ENCODE measurements at regions not wholly inside any gene's neighbourhood (a gene's known extent, or its start where the extent isn't known, plus 50 kb on each side); places are given as distances from the start of the nearest gene placed in this dataset.

DNA sequence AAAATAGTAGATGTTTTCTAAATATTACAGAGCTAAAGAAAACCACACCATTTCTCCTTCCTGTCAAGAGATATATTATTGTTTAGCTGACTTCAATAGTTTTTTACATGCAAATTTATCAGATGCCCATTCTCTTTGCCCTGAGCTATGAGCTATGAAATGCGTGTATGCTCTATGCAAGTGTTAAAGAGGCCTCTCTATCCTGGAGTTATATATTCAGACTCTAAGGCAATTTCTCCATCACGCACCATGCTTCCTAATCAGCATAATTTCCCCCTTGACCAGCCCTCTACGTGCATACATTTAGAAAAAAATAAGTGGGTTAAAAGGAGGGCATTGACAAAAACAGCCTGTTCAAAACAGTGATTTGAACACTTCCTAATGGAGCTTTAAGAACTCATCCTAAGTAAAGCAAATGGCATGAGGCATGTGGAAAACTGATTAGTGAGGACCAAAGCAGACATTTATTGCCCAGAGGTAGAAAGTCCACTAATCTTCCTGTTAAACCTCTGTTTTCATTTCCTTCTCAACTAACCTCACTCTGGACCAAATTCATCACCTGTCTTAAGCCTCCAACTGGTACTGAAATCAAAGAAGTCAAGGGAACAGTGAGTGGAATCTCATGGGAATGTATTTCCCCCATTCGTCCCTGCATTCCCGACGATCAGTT lies 565.8 kb upstream of the PKN2 start:
- TF ChIP-seq EP300 (IDR thresholded peaks at IDR 0.05) (no peak), POLR2A (IDR thresholded peaks at IDR 0.05) (no peak), CTCF (IDR thresholded peaks at IDR 0.05) (no peak), POLR2AphosphoS5 (IDR thresholded peaks at IDR 0.05) (no peak)
- WGBS, 2 donors (ENCODE audit: low coverage in 1 of 2) = 64 to 86% methylated on average over 5 to 6 of the region's 6 CpGs
- no peak for ATAC-seq

GRCh38 chr1:88124614-88125013 lies 559.5 kb upstream of the PKN2 start:
- 36 to 83% methylated on average over 1 of the region's 1 CpG for WGBS, 2 donors (ENCODE audit: low coverage in 1 of 2)
- TF ChIP-seq POLR2AphosphoS5 (IDR thresholded peaks at IDR 0.05) (no peak), EP300 (IDR thresholded peaks at IDR 0.05) (no peak), POLR2A (IDR thresholded peaks at IDR 0.05) (no peak), CTCF (IDR thresholded peaks at IDR 0.05) (no peak)
- H3K36me3 ChIP-seq = no peaks in the 10 kb centered on the region

More for the DNA sequence above, 565.8 kb upstream of the PKN2 start:
- no peaks in the 10 kb centered on the region for H3K9me3 ChIP-seq
- no peak overlapping the region for H3K27ac ChIP-seq
- H3K4me1 ChIP-seq = no peaks in the 10 kb centered on the region
- no peaks in the 10 kb centered on the region for H3K36me3 ChIP-seq
- H3K27me3 ChIP-seq = no peaks in the 10 kb centered on the region
- H3K4me3 ChIP-seq = no peak overlapping the region

GRCh38 chr1:88126467-88126866 lies 557.6 kb upstream of the PKN2 start:
- Histone ChIP-seq H3K9me3 (no peaks in the 10 kb centered on the region), H3K27me3 (no peaks in the 10 kb centered on the region), H3K27ac (no peak overlapping the region), H3K36me3 (no peaks in the 10 kb centered on the region), H3K4me3 (no peak overlapping the region), H3K4me1 (no peaks in the 10 kb centered on the region)
- no peak for TF ChIP-seq EP300 (IDR thresholded peaks at IDR 0.05)
- TF ChIP-seq CTCF (IDR thresholded peaks at IDR 0.05) = no peak
- no peak for TF ChIP-seq POLR2AphosphoS5 (IDR thresholded peaks at IDR 0.05)
- TF ChIP-seq POLR2A (IDR thresholded peaks at IDR 0.05) = no peak
- WGBS, 2 donors (ENCODE audit: low coverage in 1 of 2) = 75 to 90% methylated on average over 2 of the region's 2 CpGs
- no peak for ATAC-seq

More at GRCh38 chr1:88124614-88125013, 559.5 kb upstream of the PKN2 start:
- Histone ChIP-seq H3K27me3 (no peaks in the 10 kb centered on the region), H3K9me3 (no peaks in the 10 kb centered on the region), H3K4me1 (no peaks in the 10 kb centered on the region), H3K4me3 (no peak overlapping the region), H3K27ac (no peak overlapping the region)
- no peak for ATAC-seq

DNA sequence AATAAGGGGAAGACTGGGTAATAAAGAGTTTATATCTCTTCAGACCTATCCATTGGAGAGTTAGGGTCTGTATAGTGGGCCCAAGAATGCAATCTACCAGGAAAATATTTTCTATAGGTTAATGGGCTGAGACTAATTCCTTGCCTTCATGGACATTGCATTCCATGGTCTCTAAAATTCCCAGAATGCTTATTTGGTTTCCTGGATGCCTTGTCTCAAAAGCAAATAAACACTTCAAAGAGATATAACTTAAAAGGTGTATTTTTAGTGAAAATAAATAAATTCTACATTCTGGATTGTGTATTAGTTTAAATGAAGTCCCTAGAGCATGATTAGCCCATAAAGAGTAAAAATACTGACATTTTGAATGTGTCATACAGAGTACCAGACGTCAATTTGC lies 550.1 kb upstream of the PKN2 start:
- 80 to 93% methylated on average over 1 of the region's 1 CpG for WGBS, 2 donors (ENCODE audit: low coverage in 1 of 2)
- Histone ChIP-seq H3K36me3 (no peaks in the 10 kb centered on the region), H3K27me3 (no peaks in the 10 kb centered on the region), H3K27ac (no peak overlapping the region), H3K4me3 (no peak overlapping the region), H3K4me1 (no peaks in the 10 kb centered on the region), H3K9me3 (no peaks in the 10 kb centered on the region)
- TF ChIP-seq POLR2A (IDR thresholded peaks at IDR 0.05) (no peak), CTCF (IDR thresholded peaks at IDR 0.05) (no peak), POLR2AphosphoS5 (IDR thresholded peaks at IDR 0.05) (no peak), EP300 (IDR thresholded peaks at IDR 0.05) (no peak)
- ATAC-seq = no peak
